GM13976 (cell line): ENCODE measurements at regions not wholly inside any gene's neighbourhood (a gene's known extent, or its start where the extent isn't known, plus 50 kb on each side); places are given as distances from the start of the nearest gene placed in this dataset.

ENCODE experiments used
- DNase-seq: peaks from one replicate; pipeline ENCODE4 v3.0.0; 2012; ENCODE audit warnings: low spot score
- CTCF ChIP-seq: IDR thresholded peaks from 2 replicates; pipeline ENCODE4 v1.5.1; 2012; ENCODE audit warnings: borderline replicate concordance, mild to moderate bottlenecking; ENCODE audit not compliant: insufficient read depth; ENCODE audit errors: extremely low read depth, missing control alignments, control extremely low read depth
- in situ Hi-C: fragments of 300-500 bp; cut with MboI; formaldehyde crosslinking; loops from one replicate; pipeline ENCODE4 v1.12.0; 2022; ENCODE audit warnings: low sequenced_read_pairs, mixed read lengths, inconsistent platforms; ENCODE audit not compliant: unreplicated experiment

GRCh38 chr7:130881799-130882141 is 147.8 kb upstream of the KLF14 start:
- DNase-seq = no peak
- in situ Hi-C loops = no loop called here
- TF ChIP-seq CTCF = no peak

GRCh38 chr7:130882396-130882795 is 148.4 kb upstream of the KLF14 start:
- no peak for TF ChIP-seq CTCF
- no peak for DNase-seq
- in situ Hi-C loops = no loop called here

- in situ Hi-C loops = no loop called here
- TF ChIP-seq CTCF = no peak
- no peak for DNase-seq
Observed at GRCh38 chr7:130883928-130884327, 149.9 kb upstream of the KLF14 start.

GRCh38 chr7:130884437-130885417 is 150.7 kb upstream of the KLF14 start:
- no peak for DNase-seq
- in situ Hi-C loops = no loop called here
- TF ChIP-seq CTCF = no peak

GRCh38 chr7:130886438-130887135 is 152.6 kb upstream of the KLF14 start:
- TF ChIP-seq CTCF = no peak
- in situ Hi-C loops = no loop called here
- DNase-seq = no peak

GRCh38 chr7:130887182-130887956 is 153.4 kb upstream of the KLF14 start:
- in situ Hi-C loops = no loop called here
- TF ChIP-seq CTCF = no peak
- no peak for DNase-seq
